GM19438 (cell line): ENCODE measurements at regions not wholly inside any gene's neighbourhood (a gene's known extent, or its start where the extent isn't known, plus 50 kb on each side); places are given as distances from the start of the nearest gene placed in this dataset.

Source experiments
- ATAC-seq: cut with Tn5 transposase; IDR thresholded peaks from one replicate; pipeline ENCODE4 v1.9.1; 2021; ENCODE audit warnings: low read depth; ENCODE audit not compliant: unreplicated experiment

DNA sequence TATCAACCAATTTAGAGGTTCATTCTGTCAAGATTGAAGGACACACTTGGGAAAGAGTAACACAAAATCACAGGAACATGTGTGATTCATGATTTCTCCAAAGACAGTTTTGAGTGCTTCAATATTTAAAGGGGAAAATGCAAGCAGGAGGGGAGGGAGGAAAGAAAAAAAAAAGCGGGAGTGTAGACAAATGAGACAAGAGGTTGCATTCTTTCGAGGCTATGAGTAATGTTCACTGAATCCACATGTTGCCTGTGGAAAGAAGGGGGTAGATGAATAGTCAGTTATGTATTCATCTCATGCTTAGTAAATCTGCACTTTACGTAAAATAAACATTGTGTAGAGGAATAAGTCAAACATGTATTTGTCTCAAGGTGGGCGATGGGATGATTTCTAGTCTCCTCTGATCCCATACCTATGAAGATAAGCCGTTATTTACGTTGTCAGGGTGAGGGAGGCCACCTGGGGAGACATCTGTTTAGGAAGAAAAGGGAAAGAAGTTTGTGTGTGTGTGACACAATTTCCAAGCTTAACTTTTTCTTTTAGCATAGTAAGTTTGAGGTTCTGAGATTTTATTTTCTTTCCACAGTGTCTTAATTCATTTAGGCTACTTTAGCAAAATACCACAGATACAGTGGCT lies 211.0 kb upstream of the ZC3H15 start:
- no peak for ATAC-seq

DNA sequence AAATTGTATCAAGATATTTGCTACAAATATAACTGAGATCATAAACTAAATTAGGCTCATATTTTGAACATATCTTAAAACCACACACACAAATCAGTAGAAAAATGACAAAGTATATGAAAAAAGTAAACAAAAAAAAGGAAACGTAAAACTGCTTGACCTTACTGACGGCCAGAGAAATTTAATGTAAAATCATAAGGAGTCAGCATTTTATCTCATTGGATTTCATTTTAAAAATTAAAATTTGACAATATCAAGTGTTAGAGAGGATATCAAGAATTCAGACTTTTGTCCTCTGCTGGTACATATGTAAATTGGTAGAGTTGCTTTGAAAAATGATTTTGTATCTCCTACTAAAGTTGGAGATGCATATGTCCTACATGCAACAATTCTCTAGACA lies 209.2 kb upstream of the ZC3H15 start:
- no peak for ATAC-seq

DNA sequence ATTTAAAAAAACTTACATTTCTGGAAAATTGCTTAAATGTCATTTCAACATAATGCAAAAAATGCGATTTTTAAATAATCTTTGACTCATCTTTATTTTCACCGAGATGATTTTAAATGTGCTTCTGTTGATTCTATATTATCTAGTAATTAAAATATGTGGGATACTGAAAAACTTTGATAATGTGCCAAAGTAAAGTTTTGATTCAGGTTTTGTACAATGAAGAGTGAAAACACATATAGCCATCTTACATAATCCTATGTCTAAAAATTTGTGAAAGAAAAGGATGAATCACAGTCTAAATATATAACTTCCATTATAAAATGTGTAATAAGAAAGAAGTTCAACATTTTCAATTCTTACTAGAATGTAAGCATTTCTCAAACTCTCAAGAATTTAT lies 204.3 kb upstream of the ZC3H15 start:
- no peak for ATAC-seq

DNA sequence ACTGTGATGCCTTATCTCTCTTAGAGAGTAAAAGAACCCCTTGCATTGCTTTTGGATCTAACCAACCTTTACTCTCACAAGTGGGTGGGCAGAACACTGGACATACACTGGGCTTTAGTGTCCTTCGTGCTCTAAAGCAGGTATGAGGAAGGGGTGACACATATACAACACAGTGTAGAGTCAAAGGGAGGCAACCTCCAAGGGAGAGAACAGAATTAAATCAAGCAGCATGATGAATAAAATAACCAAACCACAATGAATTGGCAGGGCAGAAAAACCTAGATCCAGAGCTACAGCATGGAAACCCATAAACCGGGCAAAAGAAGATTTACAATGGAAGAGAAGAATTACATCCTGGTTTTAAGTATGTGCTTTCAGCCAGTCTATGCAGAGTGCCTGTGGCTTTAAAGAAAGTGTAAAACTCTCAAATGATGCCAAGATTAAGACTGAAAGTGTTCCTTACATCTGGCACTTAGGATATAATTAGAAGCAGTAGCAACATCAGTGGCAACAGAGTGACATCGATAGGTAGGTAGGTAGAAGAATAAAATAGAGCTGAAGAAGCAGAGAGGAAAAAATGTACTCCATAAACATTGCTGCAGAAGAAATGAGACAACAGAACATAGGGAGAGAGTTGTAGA lies 191.7 kb upstream of the ZC3H15 start:
- no peak for ATAC-seq

DNA sequence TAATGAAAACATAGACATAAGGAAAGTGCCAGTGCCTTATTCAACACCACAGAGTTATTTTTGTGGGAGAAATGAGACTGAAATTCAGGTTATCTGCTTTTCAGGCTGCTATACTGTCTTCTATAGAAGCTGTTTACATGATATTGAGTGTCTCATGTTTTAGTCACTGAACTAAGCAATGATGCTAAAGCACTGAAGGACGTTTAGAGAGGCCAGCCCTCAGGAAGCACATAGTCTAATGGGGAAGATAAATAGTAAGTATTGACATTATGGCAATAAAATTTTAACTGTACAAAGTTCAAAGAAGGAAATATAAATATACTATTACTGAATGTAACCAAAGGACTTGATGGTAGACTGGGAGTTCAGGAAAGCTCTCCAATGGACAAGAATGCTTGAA lies 186.4 kb upstream of the ZC3H15 start:
- ATAC-seq: no peak

DNA sequence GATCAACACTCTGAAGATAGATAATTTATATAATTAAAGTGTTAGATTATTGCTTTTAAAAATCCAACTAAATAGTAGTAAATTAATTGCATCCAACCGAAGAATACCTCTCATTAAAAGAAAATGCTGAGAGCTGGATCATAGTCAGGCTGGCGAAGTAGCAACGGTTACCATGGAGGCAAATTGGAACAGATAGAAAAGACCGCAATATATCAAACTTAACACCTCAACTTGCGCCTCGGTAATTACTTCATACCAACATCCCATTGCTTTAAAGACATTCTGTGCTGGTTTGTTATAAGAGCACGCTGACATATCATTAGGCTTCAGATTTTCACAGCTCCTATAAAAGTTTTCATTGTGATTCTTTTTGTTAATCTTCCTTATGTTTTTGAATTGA lies 183.8 kb upstream of the ZC3H15 start:
- no peak for ATAC-seq

DNA sequence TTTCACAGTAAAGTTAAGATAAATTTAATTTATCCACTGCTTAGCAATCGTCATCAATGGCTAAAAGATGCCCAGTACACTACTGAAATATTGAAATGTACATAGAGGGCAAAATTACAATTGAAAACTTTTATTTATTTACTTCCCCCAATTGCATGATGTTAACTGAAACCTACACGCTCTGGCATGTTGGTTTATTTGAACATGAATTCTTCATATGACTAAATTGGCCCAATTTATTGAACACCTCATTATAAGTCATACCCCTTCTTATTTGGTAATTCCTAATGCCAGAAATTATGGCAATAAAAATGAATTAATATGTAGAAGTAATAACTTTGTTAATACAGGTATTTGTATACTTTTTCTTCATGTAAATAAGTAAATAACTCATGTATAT lies 183.0 kb upstream of the ZC3H15 start:
- ATAC-seq: no peak

DNA sequence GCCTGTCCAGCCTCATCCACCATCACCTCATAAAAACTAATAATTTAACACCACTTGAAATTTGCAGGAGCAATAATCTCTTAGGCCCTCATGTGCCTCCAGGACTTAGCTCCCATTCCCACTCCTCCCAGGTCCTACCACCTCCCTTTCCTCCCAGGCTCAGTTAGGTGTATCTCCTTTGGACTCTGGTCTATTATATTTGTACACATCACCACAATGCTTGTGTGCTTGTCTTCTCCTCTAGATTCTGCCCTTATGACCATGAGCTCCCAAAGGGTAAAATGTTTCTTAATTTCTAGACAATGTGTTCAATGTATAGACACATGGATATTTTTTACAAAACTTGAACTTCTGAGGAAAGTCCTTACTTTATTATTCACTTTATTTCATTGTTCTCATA lies 182.0 kb upstream of the ZC3H15 start:
- ATAC-seq: no peak

DNA sequence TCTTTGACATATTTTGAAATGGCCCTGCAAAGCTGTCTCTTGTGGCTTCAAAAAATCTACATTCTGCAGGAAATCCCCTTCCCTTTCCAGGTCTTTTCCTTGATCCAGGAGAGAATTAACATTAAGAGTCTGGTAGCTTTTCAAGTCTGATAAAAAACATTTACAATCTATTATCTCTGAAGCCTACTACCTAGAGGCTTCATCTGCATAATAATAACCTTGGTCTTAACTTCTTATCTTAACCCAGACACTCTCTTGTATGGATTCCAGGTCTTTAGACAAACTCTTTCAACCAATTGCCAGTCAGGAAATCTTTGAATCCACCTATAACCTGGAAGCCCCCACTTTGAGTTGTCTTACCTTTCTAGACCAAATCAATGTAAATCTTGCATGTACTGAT lies 179.3 kb upstream of the ZC3H15 start:
- no peak for ATAC-seq

DNA sequence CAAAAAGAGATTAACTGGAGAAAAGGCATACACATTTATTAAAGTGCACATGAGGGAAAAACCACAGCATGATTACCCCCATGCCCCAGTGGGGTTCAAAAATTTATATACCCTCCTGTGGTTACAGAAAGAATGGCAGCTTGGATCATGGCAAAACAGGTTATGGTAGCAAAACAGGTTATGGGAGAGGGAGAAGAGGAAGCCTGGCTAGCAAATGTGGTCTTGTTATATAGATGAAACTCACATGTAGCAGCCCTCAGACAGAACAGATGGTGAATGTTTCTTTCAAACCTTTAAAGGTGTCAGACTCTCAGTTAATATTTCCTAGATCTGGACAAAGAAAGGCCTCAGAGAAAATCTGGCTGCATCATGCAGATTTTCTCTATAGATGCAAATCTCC lies 178.2 kb upstream of the ZC3H15 start:
- ATAC-seq: peak; percentile 71

DNA sequence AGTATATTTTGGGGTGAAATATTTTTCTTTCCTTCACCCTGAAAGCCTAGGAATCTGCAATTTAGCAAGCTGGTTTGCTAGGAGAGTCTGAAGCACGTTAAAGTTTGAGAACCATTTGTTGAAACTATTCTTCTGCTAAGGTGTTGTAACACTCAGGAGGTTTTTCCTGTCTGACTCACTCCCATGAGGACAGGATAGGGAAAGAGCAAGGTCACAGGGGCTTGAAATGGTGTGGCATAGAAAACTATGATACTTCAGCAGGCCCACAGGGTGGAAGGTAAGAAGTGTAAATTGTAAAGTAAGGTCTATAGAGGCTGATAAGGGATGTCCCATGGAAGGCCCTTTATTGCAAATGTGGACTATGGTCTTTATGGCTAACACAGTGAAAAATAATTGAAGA lies 177.7 kb upstream of the ZC3H15 start:
- ATAC-seq: no peak

DNA sequence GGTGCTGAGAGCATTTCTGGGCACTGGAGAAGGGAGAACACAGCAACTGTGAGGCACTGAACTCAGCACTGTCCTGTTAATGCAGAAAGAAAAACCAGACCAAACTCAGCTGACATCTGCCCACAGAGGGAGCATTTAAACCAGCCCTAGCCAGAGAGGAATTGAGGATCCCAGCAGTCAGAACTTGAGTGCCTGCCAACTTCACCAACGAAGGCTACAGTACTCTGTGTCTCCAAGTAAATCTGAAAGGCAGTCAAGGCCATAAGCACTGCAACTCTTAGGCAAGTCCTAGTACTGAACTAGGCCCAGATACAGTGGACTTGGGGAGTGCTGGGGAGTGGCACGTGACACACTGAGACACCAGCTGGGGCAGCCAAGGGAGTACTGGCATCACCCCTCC lies 176.2 kb upstream of the ZC3H15 start:
- ATAC-seq: no peak

DNA sequence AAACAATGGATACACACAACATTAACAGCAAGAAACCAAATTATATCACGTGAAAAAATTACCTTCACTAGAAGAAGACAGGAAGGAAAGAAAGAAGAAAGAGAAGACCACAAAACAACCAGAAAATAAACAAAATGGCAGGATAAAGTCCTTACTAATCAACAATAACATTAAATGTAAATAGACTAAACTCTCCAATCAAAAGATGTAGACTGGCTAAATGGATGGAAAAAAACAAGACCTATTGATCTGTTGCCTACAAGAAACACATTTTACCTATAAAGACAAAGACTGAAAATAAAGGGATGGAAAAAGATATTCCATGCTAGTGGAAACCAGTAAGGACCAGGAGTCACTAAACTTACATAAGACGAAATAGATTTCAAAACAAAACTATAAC lies 167.0 kb upstream of the ZC3H15 start:
- ATAC-seq: no peak

DNA sequence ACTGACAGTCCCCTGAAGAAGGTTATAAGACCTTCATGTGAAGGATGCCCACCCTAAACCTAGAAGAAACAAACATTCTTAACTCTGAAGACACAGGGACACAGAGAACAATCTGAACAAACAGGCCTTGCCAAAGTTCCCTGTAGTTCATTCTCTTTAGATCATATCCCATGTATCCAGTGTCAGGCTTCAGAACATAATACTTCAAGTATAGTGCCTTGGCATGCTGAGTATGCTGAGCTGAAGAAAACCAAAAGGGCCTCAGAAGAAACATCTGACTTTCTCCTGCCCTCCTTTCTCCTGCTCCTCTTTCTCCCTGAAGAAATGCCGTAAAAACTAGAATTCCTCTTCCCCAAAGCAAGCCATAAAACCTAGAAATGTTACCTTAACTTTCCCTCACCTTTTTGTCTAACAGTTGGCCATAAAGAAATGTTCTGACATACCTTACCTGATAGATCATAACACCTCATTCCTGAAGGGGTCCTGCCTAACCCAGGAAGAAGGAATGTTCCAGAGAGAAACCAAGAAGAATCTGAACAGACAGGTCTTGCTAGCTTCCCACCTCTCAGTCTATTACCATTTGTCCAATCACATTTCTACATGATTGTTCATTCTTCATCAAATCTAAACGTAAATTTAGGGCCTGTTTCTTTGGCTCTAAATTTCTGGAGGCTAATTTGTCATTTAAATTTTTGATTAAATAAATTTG lies 160.1 kb upstream of the ZC3H15 start:
- ATAC-seq: no peak

DNA sequence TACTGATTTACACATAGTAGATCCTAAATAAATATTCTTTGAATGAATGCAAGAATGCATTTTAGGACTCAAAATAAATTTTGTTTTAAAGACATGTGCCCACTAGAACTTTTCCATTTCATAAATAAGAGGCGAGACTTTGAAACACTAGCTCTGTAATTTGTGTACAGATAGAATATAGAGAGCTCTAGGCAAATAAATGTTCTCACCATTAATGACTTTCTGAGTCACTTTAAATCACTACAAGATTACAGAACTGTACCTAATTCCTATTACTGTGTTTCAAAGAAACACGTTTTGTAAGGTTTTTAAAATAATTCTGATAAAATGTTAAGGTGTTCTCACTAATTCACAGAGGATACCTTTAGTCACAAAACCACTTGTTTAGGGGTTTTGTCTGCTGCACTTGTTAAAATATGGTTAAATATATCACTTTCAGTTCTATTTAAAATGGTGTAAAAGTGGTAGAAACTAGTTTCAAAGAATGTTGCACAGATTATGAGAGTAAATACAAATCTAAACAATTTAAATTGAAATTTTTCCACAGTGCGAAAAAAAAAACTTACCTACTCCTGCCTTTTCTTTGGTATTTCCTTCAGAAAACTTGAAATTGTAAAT lies 158.7 kb upstream of the ZC3H15 start:
- peak; percentile 71 for ATAC-seq

DNA sequence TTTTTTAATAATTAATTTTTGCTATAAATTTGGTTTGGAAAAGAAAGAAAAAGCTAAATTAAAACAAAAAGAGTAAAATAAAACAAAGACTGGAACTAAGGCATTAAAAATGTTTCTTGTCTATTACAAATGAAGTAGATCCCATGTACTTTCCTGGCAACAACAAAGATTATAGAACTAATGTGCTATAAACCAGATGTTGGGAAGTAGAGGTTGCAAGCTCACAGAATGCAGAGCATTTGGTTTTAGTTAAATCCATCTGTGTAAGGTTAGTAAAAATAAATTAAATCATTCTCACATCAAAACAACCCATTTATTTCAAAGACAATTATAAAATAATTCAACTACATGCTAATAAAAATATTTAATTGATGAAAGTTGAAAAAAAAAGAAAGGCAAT lies 157.2 kb upstream of the ZC3H15 start:
- no peak for ATAC-seq

DNA sequence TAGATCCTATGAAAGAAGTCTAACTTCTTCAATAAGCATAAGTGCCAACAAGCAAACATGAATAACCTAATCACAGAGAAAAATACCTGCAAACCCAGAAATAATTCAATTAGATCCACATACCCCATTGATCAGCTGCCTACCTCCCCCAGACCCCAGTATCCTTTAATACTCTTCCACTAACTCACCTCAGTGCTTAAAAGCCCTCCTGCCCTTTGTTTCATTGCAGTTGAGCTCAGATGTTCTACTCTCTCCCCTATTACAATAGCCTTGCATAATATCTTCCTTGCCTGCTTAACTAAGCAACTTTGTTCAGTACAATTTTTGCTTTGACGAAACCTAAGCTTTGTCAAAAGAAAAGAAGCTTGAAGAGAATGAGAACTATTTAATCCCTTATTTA lies 156.0 kb upstream of the ZC3H15 start:
- ATAC-seq: no peak

DNA sequence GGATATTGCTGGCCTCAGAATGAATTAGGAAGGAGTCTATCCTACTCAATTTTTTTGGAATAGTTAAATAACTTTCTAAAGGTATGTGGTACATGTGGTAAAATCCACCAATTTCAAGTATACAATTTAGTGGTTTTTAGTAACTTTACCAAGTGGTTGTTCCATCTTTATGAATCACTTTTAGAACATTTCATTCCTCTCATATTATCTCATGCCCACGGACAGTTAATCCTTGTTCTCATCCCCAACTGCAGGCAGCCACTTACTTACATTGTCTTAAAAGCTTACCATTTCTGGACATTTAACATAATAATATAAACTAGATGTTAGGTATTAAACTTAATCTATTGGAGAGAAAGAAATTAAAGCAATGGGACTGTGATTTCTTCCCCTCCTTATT lies 146.3 kb upstream of the ZC3H15 start:
- no peak for ATAC-seq

DNA sequence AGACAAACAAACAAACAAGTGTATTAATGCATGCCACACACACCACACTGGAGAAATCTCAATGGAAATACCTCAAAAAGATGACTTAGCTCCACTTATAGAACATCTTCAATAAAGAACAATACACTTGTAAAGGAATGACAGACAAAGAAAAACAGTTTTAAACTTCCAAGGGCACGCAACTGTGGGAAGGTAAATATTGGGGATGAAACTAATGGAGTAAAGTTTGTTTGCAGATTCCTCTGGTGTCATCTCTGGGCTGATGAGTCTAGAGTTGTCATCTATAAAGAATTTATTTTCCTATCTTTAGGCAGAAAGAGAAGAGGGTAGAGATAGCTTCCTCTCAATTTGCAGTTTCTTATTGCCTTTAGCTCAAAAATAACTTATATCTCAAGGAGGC lies 144.0 kb upstream of the ZC3H15 start:
- no peak for ATAC-seq

DNA sequence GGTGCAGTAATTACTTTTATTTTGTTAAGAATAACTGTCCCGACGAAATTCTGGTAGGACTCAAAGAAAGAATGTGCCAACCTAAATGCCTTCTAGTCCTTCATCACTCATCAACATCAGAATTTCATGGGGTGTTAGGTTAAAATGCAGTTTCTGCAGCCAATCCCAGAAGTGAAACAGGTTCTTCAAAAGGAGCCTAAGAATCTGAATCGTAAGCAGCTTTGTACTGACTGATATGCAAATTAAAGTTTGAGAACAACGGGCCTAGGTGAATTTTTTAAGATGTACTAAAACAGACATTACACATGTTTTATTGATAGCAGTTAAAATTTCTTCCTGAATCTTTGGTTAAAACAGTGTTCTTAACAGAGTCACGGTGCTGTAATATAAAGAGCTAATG lies 140.3 kb upstream of the ZC3H15 start:
- ATAC-seq: no peak

DNA sequence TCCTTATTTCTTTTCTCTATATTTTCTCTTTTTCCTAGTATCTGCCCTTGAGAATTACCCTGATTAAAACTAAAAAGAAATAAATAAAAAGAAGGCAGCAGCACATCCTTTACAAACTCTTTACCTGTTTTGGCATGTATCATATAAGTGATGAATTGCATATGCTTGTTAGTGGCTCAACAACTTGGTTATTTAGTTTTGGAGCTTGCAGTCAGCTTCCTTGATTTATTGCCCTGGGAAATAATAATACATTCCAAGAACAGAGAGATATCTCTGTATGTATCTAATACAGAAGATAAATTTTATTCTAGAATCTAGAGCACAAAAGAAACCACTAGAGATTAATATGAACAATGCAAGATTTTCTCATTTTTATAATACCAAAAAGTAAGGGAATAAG lies 139.8 kb upstream of the ZC3H15 start:
- no peak for ATAC-seq

DNA sequence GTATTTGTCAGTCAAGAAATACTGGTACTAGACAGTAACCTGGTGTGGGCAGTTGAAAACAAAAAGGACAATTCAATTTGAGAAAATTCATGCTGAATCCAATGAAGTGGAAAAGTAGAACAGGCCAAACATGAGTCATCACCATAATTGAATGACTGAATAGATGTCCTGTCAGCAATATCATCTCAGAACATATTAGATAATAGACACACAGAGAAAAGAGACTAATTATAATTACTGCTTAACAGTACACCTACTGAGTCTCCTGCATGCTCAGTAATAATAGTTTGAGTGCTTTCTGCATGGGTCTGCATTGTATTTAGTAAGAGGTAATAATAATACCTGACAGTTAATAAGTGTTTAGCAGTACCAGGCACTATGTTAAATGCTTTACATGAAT lies 138.6 kb upstream of the ZC3H15 start:
- ATAC-seq: no peak
